Femur (tissue), 1 donor: ENCODE measurements at regions not wholly inside any gene's neighbourhood (a gene's known extent, or its start where the extent isn't known, plus 50 kb on each side); places are given as distances from the start of the nearest gene placed in this dataset.

Experiments
- DNase-seq: peaks from one replicate; pipeline ENCODE4 v3.0.0-alpha.2; 2017

DNA sequence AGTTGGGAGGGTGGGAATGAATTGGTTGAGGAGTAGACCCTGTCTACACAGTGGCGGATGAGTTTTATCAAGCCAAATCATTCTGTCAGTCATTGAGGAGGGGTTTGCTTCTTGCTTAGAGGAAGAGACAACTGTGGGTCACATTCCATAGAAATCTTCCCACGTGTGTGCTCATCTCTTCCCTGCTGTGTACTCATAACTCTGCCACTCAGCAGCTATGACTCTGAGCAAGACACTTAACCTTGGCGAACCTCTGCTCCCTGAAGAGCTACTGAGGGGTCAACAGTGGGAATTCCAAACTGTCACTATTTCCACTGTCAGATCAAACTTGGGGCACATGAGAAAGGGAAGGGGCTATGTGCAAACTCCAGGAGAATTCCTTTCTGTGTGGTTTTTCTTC is 72.6 kb upstream of the COX10 start:
- no peak for DNase-seq

DNA sequence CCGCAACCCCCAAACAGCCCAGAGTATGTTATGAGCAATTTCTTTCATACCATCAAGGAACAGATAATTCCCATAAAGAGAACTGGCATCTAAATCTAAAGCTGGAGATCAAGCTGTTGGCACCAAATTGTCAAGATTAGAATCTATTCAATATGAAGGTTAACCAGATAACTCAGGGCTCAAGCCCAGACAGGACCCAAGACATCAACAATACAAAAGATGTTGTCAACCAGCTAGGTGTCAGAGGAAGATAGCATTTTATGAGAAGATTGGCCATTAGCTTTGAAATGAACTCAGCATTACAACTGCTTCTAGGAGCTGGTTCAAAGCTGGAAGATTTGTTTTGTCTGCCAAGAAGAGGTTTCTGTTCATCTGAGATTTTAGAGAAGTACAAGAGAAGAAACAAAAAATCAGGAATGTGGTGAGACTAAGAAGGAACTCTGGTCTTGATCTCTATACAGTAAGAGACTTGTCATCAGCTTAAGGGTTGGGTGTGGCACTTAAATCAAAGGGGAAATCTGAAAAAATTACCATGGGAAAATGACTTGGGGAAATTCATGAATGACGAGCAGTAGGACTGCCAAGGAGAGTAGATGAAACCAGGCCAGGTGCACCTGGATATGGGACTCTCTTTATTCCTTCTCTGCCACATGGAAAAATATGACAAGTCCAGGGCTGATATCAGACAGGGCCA is 64.2 kb upstream of the COX10 start:
- no peak for DNase-seq

DNA sequence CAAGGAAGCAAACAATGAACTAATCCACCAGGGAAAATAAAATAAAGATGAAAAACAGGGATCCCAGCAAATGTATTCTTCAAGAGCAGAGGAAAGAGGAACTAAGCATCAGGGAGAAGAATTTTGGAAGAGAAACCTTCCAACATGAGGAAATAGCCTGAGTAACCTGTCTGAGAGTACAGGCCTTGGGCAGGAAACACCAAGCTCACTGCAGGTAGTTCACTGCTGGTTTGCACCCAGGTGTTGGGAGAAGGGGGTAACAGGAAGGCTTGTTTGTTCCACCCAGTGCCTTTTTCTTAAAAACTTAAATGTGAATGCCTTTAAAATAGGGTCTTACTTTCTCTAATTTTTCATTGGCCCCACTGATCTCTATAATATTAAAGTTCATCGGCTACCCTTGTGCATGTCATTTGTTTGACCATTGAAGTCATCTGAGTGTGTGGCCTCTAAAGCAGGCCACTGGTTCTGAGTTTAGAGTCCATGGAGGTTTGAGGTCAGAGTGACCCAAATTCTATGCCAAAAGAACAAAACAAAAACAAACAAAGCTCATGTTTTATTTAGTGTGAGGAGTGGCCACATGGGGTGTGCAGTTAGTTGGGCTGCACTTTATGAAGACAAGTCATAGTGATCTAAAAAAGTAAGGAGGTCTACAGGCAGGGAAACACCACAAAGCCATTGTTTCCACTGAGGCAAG is 62.9 kb upstream of the COX10 start:
- no peak for DNase-seq

DNA sequence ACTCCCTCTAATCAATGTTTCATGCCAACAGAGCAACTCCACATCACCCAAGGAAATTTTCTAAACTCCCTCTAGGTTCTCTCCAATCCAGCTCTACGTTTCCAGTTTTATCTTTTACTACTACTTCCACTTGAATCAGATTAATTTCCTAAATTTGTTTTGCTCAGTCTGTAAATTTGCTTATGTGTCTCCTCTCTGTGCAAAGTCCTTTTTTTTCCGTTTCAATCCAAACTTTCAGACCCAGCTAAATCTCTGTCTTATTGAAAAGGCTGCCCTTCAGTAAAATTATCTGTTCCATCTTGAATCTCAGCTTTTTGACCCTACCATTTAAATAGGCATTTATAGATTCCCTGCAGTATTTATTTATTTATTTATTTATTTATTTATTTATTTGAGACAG is 61.4 kb upstream of the COX10 start:
- no peak for DNase-seq

DNA sequence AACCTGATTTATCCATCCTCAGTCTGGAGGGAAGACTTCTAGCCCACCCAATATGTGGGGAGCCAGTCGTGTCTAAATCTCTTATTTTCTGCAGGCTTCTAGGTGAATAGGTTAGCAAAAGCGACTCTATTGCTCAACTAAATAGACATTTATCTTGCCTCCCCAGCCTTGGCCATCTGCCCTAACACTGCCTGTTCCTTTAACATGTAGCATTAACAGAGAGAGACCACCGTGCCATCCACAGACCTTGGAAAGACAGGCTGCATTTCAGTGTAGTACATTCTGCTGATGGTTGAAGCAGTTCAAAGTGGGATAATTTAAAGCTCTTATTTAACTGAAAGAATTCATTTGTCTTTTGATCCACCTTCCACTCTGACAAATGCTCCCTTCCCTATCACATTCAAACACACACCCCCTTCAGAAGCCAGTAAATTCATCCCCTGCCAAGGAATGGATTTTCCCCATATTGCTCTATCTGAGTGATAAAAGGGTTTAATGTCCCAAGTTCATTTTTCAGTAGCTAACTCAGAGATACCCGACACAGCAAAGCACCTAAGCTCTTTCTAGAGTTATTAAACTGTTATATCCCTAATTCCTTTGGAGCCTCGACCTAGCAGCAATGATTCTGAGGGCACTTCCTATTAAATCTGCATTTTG is 58.1 kb upstream of the COX10 start:
- DNase-seq = no peak

DNA sequence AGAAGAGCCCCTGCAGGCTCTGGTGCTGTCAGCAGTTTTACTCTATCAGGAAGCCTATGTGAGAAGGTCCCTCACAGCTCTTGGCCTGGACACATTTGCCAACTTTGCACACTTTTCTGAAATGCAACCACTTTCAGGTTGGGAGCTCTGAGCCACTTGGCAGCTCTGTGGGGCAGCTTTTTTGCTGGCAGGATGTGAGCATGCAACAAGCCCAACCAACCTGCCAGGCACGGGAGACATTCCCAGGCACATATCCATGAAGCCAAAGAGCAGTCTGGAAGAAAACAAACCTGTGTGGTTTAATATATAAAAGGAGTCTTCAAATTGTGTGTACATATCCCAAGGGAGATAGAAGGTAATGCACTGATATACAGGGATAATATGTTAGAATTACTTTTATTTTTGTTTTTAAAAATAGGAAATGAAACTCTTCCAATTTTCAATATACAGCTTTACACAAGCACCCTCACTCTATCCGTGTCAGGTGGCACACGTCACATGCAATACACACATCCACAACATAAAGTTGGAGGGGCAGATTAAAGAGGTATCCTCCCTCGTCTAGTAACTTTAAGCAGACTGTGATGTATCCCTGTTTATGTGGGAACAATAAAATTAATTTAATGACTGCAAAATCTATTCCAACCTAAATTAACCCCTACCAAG is 57.4 kb upstream of the COX10 start:
- DNase-seq = no peak

DNA sequence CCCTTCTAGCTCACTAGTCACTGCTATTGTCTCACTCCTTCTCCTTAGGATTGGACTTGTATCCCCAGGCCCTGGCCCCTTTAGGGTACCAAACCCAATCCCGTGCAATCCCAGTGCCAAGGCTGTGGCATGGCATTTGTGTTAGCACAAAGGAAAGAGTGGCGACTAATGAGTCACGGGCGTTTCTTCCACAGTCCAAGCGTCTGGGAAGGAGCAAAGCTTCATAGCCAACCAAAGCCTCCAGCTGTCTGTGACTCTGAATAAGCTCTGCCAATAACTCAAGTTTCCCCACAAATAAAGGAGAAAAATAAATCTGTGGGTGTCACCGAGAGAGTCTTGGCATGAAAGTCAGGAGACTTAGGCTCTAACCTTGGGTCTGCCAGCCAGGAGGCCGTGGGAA is 54.6 kb upstream of the COX10 start:
- DNase-seq = no peak

DNA sequence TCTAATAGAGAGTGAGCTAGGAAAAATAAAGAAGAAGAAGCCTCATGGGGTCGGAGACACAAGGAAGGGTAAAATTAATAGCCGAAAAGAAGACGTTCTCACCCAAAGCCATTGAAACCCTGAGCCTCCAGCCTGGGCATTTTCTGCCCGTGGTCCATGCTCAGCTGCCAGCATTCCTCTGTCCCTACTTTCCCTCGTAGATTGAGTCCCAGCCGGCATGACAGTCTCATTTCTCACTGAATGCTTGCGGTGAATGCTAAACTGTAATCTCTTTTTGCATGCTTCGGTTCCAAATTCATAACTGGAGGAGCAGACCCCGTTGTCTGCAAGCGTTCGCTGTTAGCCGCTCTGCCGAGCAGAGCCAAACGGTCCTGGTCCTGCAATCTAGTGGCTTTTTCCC is 54.0 kb upstream of the COX10 start:
- no peak for DNase-seq

DNA sequence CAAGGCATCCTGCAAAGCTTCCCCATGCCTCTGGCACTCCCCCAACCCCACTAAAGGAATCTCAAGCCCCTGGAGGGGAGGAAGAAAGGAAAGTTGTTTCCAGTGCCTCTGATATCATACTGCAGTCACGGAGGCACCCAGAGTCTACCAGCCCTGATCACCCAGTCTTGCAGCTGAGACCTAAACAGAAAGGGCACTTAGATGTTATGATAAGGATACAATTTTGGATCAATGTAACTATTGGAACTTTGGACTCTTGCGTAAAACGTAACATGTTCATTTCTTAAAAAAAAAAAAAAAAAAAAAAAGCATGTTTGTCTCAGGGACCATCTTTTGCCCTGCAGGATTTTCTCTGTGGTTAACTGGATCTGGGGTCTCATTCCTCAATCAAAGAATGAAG is 52.4 kb upstream of the COX10 start:
- DNase-seq = no peak

DNA sequence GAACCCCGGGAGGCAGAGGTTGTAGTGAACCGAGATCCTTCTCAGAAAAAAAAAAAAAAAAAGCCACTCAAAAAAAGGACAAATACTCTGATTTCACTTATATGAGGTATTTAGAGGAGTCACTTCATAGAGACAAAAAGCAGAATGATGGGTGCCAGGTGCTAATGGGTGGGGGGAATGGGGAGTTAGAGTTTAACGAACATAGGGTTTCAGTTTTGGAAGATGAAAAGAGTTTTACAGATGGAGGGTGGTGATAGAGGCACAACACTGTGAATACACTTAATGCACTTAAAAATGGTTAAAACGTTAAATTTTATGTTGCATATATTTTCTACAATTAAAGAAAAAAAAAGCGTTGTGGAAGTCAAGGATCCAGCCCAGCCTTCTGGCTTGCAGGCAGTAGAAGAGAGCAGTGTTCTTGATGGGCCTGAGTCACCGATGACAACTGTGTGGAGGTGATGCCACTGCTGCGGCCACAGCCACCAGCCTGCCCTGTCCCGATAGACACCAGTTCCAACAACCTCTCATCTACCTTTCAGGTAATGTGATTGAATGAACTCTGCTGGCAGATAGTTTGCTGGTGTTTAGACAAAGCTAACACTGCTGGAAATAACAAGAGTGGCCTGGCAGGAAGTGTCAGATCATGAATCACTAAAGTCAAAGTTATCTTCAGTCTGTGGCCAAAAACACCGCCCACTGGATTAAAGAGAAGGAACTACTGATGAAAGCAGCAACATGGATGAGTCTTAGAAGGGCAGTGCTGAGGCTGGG is 49.9 kb upstream of the COX10 start:
- DNase-seq = no peak
